ENCODE measurements at regions not wholly inside any gene's neighbourhood (a gene's known extent, or its start where the extent isn't known, plus 50 kb on each side); places are given as distances from the start of the nearest gene placed in this dataset.
"Not testable (repeated sequence)": the region's sequence is repeated elsewhere in the genome, so short reads cannot be mapped to it uniquely, and the experiment has no call there.

GRCh38 chr4:14348506-14348905 is 653.8 kb upstream of the CPEB2 start:
- Histone ChIP-seq H3K27me3 (ENCODE audit: control insufficient read depth, insufficient read depth, low read length) (no peaks in the 10 kb centered on the region), H3K4me1 (ENCODE audit: control insufficient read depth in 2 of 3, insufficient read depth in 2 of 3, low read depth in 1 of 3, low read length in 3 of 3) (no peaks in the 10 kb centered on the region), H3K9ac (ENCODE audit: low read length in 3 of 3) (no peak overlapping the region), H3K27ac (ENCODE audit: low read depth in 2 of 2, low read length in 2 of 2) (no peak overlapping the region), H3K4me3 (ENCODE audit: low read length in 3 of 3) (no peak overlapping the region), H3K36me3 (ENCODE audit: control insufficient read depth in 2 of 3, insufficient read depth in 3 of 3, low read length in 3 of 3) (no peaks in the 10 kb centered on the region), H3K9me3 (ENCODE audit: control insufficient read depth in 2 of 3, insufficient read depth in 1 of 3, low read length in 3 of 3) (no peaks in the 10 kb centered on the region)
- DNase-seq (no peak), FAIRE-seq (no peak)
- TF ChIP-seq CTCF (IDR thresholded peaks at IDR 0.05; ENCODE audit: borderline replicate concordance, extremely low read depth, insufficient read depth), result no peak
- intact Hi-C loops (cut with DNase I), result no loop called here

- H3K27me3 ChIP-seq (ENCODE audit: control insufficient read depth, insufficient read depth, low read length); H3K27ac ChIP-seq (ENCODE audit: low read depth in 2 of 2, low read length in 2 of 2); DNase-seq; H3K9me3 ChIP-seq (ENCODE audit: control insufficient read depth in 2 of 3, insufficient read depth in 1 of 3, low read length in 3 of 3); H3K4me1 ChIP-seq (ENCODE audit: control insufficient read depth in 2 of 3, insufficient read depth in 2 of 3, low read depth in 1 of 3, low read length in 3 of 3); H3K4me3 ChIP-seq (ENCODE audit: low read length in 3 of 3); H3K36me3 ChIP-seq (ENCODE audit: control insufficient read depth in 2 of 3, insufficient read depth in 3 of 3, low read length in 3 of 3); H3K9ac ChIP-seq (ENCODE audit: low read length in 3 of 3); intact Hi-C loops (cut with DNase I); FAIRE-seq: not testable (repeated sequence)
These were observed 643.6 kb upstream of the CPEB2 start for GRCh38 chr4:14358544-14359160.

- H3K4me3 ChIP-seq (ENCODE audit: low read length in 3 of 3), result no peak overlapping the region
- H3K27ac ChIP-seq (ENCODE audit: low read depth in 2 of 2, low read length in 2 of 2), result no peak overlapping the region
- H3K9ac ChIP-seq (ENCODE audit: low read length in 3 of 3), result no peak overlapping the region
- no peaks in the 10 kb centered on the region for H3K36me3 ChIP-seq (ENCODE audit: control insufficient read depth in 2 of 3, insufficient read depth in 3 of 3, low read length in 3 of 3)
- intact Hi-C loops (cut with DNase I), result no loop called here
- DNase-seq, result no peak
- FAIRE-seq, result no peak
- H3K27me3 ChIP-seq (ENCODE audit: control insufficient read depth, insufficient read depth, low read length), result no peaks in the 10 kb centered on the region
- no peaks in the 10 kb centered on the region for H3K9me3 ChIP-seq (ENCODE audit: control insufficient read depth in 2 of 3, insufficient read depth in 1 of 3, low read length in 3 of 3)
- no peak for TF ChIP-seq CTCF (IDR thresholded peaks at IDR 0.05; ENCODE audit: borderline replicate concordance, extremely low read depth, insufficient read depth)
- no peaks in the 10 kb centered on the region for H3K4me1 ChIP-seq (ENCODE audit: control insufficient read depth in 2 of 3, insufficient read depth in 2 of 3, low read depth in 1 of 3, low read length in 3 of 3)
These were observed 642.3 kb upstream of the CPEB2 start for GRCh38 chr4:14359991-14360390.

GRCh38 chr4:14361084-14361483 is 641.2 kb upstream of the CPEB2 start:
- DNase-seq (no peak), FAIRE-seq (no peak)
- H3K9ac ChIP-seq (ENCODE audit: low read length in 3 of 3), result no peak overlapping the region
- no peaks in the 10 kb centered on the region for H3K36me3 ChIP-seq (ENCODE audit: control insufficient read depth in 2 of 3, insufficient read depth in 3 of 3, low read length in 3 of 3)
- intact Hi-C loops (cut with DNase I), result no loop called here
- no peak for TF ChIP-seq CTCF (IDR thresholded peaks at IDR 0.05; ENCODE audit: borderline replicate concordance, extremely low read depth, insufficient read depth)
- no peak overlapping the region for H3K4me3 ChIP-seq (ENCODE audit: low read length in 3 of 3)
- no peaks in the 10 kb centered on the region for H3K27me3 ChIP-seq (ENCODE audit: control insufficient read depth, insufficient read depth, low read length)
- H3K4me1 ChIP-seq (ENCODE audit: control insufficient read depth in 2 of 3, insufficient read depth in 2 of 3, low read depth in 1 of 3, low read length in 3 of 3), result no peaks in the 10 kb centered on the region
- H3K9me3 ChIP-seq (ENCODE audit: control insufficient read depth in 2 of 3, insufficient read depth in 1 of 3, low read length in 3 of 3), result no peaks in the 10 kb centered on the region
- no peak overlapping the region for H3K27ac ChIP-seq (ENCODE audit: low read depth in 2 of 2, low read length in 2 of 2)
